Stimulated activated naive B cell treated with anti-CD40 and anti-IgM and Interleukin-4, amounts not matched to agents 10 μg/mL and 1 μg/mL and 100 μg/mL, for 72 hours (primary cell): ENCODE measurements at regions not wholly inside any gene's neighbourhood (a gene's known extent, or its start where the extent isn't known, plus 50 kb on each side); places are given as distances from the start of the nearest gene placed in this dataset.
A peak's percentile ranks its signal among the peaks of the same experiment; 100 is the strongest.

ENCODE experiments used
- ATAC-seq, 2 donors: fragments of 150-1000 bp; cut with Tn5 transposase; replicated peaks; 2 replicates each; pipeline ENCODE4 v1.10.0; 2021; ENCODE audit warnings: moderate library complexity in 1 of 2
- DNase-seq: peaks from one replicate; pipeline ENCODE4 v3.0.0; 2021
- H3K27ac Mint-ChIP-seq: one replicate; pipeline ENCODE4 v1.8.0; 2022; ENCODE audit warnings: mild to moderate bottlenecking, mixed read lengths
- H3K27me3 Mint-ChIP-seq, 2 donors: one replicate each; pipeline ENCODE4 v1.8.0; 2022; ENCODE audit warnings: mixed read lengths in 2 of 2
- H3K36me3 Mint-ChIP-seq, 2 donors: one replicate each; pipeline ENCODE4 v1.8.0; 2022; ENCODE audit warnings: mixed read lengths in 2 of 2, mild to moderate bottlenecking in 1 of 2
- H3K4me1 Mint-ChIP-seq, 2 donors: one replicate each; pipeline ENCODE4 v1.8.0; 2022; ENCODE audit warnings: mixed read lengths in 2 of 2, mild to moderate bottlenecking in 1 of 2
- H3K4me3 Mint-ChIP-seq, 2 donors: one replicate each; pipeline ENCODE4 v1.8.0; 2022; ENCODE audit warnings: mild to moderate bottlenecking in 2 of 2, mixed read lengths in 2 of 2, moderate library complexity in 1 of 2
- H3K9me3 Mint-ChIP-seq, 2 donors: one replicate each; pipeline ENCODE4 v1.8.0; 2022; ENCODE audit warnings: mixed read lengths in 2 of 2, mild to moderate bottlenecking in 1 of 2

DNA sequence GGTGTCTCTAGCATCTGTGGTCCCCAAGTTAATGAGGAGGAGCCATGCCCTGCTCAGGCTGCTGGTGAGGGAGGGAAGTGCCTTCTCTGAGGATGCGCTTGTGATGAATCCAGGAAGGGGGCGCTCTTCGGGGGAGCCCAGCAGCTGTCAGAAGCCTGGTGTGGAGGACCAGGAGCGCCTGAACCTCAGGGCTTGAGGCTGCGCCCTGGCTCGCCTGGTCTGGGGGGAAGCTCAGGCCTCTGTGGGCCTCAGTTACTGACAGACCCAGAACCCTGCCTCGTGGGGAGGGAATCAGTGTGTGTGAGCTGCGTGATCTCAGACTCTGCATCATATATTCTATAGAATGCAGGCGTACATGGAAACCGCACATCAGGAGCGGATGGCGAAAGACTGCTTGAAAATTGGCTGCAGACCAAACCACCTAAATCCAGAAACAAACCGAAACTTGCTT is 126.1 kb downstream of the SEC14L1 start:
- H3K4me1 Mint-ChIP-seq: peaks cover 0 to 2% of the 10 kb centered on the region in 2 donors
- H3K36me3 Mint-ChIP-seq: no peaks in the 10 kb centered on the region
- no peak overlapping the region for H3K27ac Mint-ChIP-seq
- H3K9me3 Mint-ChIP-seq: peaks cover 0 to 2% of the 10 kb centered on the region in 2 donors
- H3K27me3 Mint-ChIP-seq: peaks cover 14 to 21% of the 10 kb centered on the region in 2 donors
- H3K4me3 Mint-ChIP-seq: no peak overlapping the region
- ATAC-seq: peak in 1 of 2 donors; percentile 53
- DNase-seq: no peak

GRCh38 chr17:77269696-77270681 is 129.2 kb downstream of the SEC14L1 start:
- ATAC-seq (no peak), DNase-seq (no peak)
- Mint-ChIP-seq H3K27ac (no peak overlapping the region), H3K27me3 (peaks cover 13 to 18% of the 10 kb centered on the region in 2 donors), H3K4me1 (peaks cover 7 to 11% of the 10 kb centered on the region in 2 donors), H3K36me3 (peaks cover 2 to 6% of the 10 kb centered on the region in 2 donors), H3K9me3 (peaks cover 3% of the 10 kb centered on the region in 2 donors), H3K4me3 (no peak overlapping the region)

DNA sequence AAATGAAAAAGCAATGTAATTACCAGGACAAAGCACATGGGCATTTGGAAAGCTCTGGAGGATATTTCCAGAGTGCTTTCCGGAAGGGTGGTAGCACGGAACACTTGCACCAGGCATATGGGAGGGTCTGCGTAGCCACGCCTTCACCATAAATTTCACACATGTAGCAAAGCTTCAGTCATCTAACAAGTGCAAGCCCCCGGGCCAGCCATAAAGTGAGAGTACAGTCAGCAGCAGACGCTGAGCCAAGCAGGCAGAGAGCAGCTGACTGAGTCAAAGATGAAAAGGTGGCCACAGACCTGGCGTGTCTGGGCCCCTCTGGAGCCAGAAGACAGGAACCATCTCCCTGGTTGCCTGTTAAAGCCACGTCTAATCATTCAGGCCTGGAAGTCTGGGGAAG is 130.6 kb downstream of the SEC14L1 start:
- H3K27ac Mint-ChIP-seq: peak overlapping the region; percentile 79
- peaks cover 2 to 6% of the 10 kb centered on the region in 2 donors for H3K36me3 Mint-ChIP-seq
- ATAC-seq (no peak), DNase-seq (no peak)
- peaks cover 7 to 11% of the 10 kb centered on the region in 2 donors for H3K4me1 Mint-ChIP-seq
- peaks cover 3% of the 10 kb centered on the region in 2 donors for H3K9me3 Mint-ChIP-seq
- peaks cover 10 to 11% of the 10 kb centered on the region in 2 donors for H3K27me3 Mint-ChIP-seq
- no peak overlapping the region for H3K4me3 Mint-ChIP-seq

GRCh38 chr17:77273397-77274085 is 132.8 kb downstream of the SEC14L1 start:
- Mint-ChIP-seq H3K36me3 (peaks cover 2 to 6% of the 10 kb centered on the region in 2 donors), H3K4me1 (peaks cover 7 to 11% of the 10 kb centered on the region in 2 donors), H3K4me3 (no peak overlapping the region), H3K27ac (peak overlapping the region; percentile 42), H3K27me3 (peaks cover 6 to 17% of the 10 kb centered on the region in 2 donors), H3K9me3 (peaks cover 3% of the 10 kb centered on the region in 2 donors)
- ATAC-seq: peak; percentile 81 to 96
- no peak for DNase-seq

DNA sequence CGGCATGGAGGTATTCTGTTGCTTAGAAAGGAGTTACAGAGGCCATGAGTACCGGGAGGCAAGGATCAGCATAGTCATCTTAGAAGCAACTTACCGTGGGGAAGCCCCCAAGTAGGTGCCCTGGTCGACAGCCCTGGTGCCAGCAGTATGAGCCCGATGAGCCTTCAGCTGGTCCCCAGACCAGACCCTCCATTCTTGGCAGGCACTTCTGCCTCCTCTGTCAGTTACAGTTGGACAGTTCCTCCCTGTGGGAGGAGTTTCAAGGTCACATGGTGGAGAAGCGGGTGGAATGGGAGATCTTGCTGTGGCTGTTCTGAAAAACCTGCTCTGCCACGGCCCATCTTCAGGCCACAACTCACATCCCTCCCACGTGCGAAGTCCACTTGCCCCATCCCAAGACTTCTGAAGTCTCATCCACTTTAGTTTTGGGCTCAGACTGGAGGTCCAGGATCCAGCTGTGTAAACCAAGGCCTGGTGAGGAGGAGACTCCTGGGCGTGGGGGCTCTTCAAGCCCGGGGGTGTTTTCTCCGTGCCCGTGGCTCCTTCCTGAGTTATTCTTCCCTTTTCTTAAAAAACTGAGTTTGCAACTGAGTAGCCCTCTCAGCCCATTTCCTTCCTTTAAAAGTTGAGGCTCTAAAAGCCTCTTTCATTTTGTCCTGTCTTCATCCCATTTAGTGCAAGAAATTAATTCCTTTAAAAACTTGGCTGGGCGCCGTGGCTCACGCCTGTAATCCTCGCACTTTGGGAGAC is 133.5 kb downstream of the SEC14L1 start:
- H3K4me3 Mint-ChIP-seq: no peak overlapping the region
- ATAC-seq (peak; percentile 36 to 64), DNase-seq (no peak)
- peaks cover 7 to 11% of the 10 kb centered on the region in 2 donors for H3K4me1 Mint-ChIP-seq
- H3K27me3 Mint-ChIP-seq: peaks cover 6 to 17% of the 10 kb centered on the region in 2 donors
- peaks cover 3% of the 10 kb centered on the region in 2 donors for H3K9me3 Mint-ChIP-seq
- peak overlapping the region; percentile 42 for H3K27ac Mint-ChIP-seq
- H3K36me3 Mint-ChIP-seq: peaks cover 2 to 6% of the 10 kb centered on the region in 2 donors

DNA sequence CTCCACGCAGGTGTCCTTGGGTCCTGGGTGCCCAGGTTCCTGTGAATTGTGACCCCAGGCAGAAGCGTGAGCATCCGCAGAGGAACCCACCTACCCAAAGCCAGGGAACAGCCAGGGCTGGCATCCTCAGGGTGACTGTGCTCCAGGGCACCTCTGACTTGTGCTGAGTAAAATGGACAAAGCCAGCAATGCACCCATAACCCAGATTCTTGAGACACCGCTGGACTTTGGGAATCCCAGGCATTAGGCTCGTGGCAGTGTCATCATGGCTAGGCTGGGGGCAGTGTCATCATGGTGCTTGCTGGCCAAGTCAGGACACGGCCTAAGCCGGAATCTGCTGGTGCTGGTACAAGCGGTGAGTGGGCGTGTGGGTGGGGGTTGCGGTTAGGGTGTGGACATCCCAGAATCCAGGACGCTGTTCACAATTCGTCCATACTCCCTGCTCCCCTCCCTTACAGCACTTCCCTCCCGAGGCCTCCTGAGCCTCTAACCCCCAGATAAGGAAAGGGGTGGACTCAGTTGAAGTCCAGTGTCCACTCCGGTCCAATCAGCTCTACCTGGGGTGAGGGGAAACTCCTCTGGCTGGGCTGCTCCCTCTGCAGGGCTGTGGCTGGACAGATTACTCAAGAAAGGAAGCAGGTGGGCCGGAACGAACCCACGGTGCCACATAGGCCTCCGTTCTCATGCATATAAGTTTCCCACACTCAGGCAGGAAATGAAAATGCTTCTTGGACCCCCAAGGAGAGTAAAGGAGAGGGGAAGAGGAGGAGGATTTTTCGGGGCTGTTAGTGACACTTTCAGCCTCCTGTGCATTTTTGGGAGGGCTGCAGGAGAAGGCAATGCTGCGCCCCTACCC is 138.9 kb downstream of the SEC14L1 start:
- Mint-ChIP-seq H3K36me3 (peaks cover 8 to 15% of the 10 kb centered on the region in 2 donors), H3K4me3 (peak overlapping the region in 1 of 2 donors; percentile 8), H3K27ac (peak overlapping the region; percentile 26), H3K9me3 (no peaks in the 10 kb centered on the region), H3K27me3 (peaks cover 5 to 24% of the 10 kb centered on the region in 2 donors), H3K4me1 (peaks cover 29 to 39% of the 10 kb centered on the region in 2 donors)
- no peak for DNase-seq
- no peak for ATAC-seq

DNA sequence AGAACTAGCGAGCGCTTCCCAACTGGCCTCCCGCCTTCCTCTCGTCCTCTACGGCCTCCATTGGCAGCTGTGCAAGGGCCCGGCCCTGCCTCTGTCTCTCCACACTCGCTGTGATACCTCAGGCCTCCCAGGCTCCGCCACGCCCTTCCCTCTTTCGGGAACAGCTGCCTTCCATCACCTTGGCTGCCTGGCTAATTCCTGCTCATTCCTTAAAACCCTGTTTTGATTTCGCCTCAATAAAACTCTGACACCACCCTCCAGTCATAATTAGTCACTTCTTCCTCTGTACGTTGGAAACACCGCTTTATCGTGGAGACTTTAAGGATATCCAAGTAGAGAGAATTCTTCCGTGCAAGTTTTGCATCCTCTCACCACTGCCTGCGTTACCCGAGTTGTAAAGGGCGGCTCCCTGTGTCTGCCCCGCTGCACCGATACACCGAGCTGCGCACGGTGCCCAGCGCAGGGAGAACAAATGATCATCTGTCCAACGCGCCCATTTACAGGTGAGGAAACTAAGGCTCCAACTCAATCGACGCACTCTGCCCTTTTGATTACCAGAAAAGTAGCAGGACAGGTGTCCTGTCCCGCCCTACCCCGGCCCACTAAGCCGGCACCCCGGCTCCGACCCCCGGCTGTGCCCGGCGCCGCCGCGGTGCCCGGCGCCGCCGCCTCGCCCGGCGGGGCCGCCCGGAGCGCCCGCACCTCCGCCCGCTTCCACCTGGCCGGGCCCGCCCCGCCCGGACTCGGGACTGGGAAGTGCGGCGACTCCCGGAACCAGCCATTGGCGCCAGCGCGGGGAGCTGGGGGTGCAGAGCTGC is 139.7 kb downstream of the SEC14L1 start:
- Mint-ChIP-seq H3K9me3 (no peaks in the 10 kb centered on the region), H3K4me3 (peak overlapping the region; percentile 68 to 78), H3K27me3 (peaks cover 5 to 24% of the 10 kb centered on the region in 2 donors), H3K36me3 (peaks cover 8 to 15% of the 10 kb centered on the region in 2 donors), H3K4me1 (peaks cover 29 to 43% of the 10 kb centered on the region in 2 donors), H3K27ac (peak overlapping the region; percentile 89)
- no peak for DNase-seq
- peak; percentile 16 to 20 for ATAC-seq

- H3K4me1 Mint-ChIP-seq: peaks cover 35 to 51% of the 10 kb centered on the region in 2 donors
Measured at GRCh38 chr17:77281122-77281903, 140.5 kb downstream of the SEC14L1 start.

GRCh38 chr17:77281904-77282367 is 141.2 kb downstream of the SEC14L1 start:
- Mint-ChIP-seq H3K27ac (peak overlapping the region; percentile 98), H3K36me3 (peaks cover 8 to 15% of the 10 kb centered on the region in 2 donors), H3K9me3 (no peaks in the 10 kb centered on the region), H3K27me3 (peaks cover 5 to 32% of the 10 kb centered on the region in 2 donors), H3K4me1 (peaks cover 35 to 54% of the 10 kb centered on the region in 2 donors), H3K4me3 (peak overlapping the region; percentile 86 to 89)
- DNase-seq (no peak), ATAC-seq (peak in 1 of 2 donors; percentile 4)

More at GRCh38 chr17:77281122-77281903, 140.5 kb downstream of the SEC14L1 start:
- Mint-ChIP-seq H3K4me3 (peak overlapping the region; percentile 86 to 89), H3K27ac (peak overlapping the region; percentile 98), H3K27me3 (peaks cover 5 to 29% of the 10 kb centered on the region in 2 donors), H3K36me3 (peaks cover 8 to 15% of the 10 kb centered on the region in 2 donors), H3K9me3 (no peaks in the 10 kb centered on the region)
- DNase-seq (peak; percentile 57), ATAC-seq (peak; percentile 78 to 87)

DNA sequence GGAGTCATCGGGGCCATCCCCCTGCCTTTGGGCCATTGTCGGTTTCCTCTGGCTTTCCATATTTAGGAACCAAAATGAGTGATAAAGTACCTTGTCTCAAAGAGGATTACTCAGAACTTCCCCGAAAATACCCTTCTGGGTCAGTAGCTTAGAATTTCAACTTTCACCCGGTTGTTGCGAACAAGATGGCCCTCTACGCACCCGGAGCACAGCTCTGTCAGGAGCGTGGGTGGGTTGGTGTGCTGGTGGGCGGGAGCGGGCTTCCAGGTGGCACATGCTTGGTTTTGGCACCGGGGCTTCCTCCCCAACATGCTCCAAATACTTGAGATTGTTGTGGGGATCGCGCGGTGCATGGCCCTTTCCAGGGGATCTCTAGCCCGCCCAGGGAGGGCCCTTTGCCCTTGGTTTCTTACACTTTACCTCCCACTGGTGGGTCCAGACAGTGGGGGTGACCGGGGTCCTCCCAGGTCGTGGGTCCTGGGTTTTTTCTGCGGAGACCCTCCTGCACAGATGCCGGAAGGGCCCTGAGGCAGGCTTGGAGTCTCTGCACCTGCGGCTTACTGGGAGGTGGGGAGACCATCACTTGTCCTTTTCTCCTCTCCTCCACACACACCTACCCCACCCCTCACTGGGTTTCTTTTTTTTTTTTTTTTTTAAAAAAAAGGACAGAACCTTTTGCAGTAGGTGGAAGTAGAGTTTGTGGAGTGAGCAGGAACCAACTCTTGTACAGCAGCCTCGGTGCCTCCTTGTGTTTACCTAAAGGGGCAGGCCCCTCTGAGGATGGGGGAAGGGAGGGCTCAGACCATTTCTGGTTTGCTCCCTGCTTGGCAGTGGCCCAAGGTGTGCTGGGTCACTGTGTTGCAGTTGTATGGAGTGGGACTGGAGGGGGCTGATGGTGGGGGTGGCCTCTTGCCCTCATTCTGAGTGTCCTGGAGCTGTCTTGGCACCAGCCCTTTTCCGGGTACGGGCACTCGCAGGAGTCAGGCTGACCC is 142.1 kb downstream of the SEC14L1 start:
- ATAC-seq (peak; percentile 55), DNase-seq (peak; percentile 38)
- peaks cover 35 to 54% of the 10 kb centered on the region in 2 donors for H3K4me1 Mint-ChIP-seq
- peaks cover 11 to 15% of the 10 kb centered on the region in 2 donors for H3K36me3 Mint-ChIP-seq
- peak overlapping the region; percentile 98 for H3K27ac Mint-ChIP-seq
- H3K27me3 Mint-ChIP-seq: peaks cover 5 to 33% of the 10 kb centered on the region in 2 donors
- no peaks in the 10 kb centered on the region for H3K9me3 Mint-ChIP-seq
- peak overlapping the region; percentile 86 to 89 for H3K4me3 Mint-ChIP-seq
